WTC11 (cell line): ENCODE measurements at regions not wholly inside any gene's neighbourhood (a gene's known extent, or its start where the extent isn't known, plus 50 kb on each side); places are given as distances from the start of the nearest gene placed in this dataset.

Experiments
- AFF4 ChIP-seq: sonication (generic); formaldehyde crosslinking; IDR thresholded peaks from 2 replicates; pipeline ENCODE4 v1.8.1; 2023; ENCODE audit warnings: mild to moderate bottlenecking, missing genetic modification reagents, borderline replicate concordance
- ATF1 ChIP-seq: sonication (generic); formaldehyde crosslinking; IDR thresholded peaks from 2 replicates; pipeline ENCODE4 v1.8.1; 2023; ENCODE audit warnings: mild to moderate bottlenecking, moderate library complexity, missing genetic modification reagents
- ATF2 ChIP-seq: sonication (generic); formaldehyde crosslinking; IDR thresholded peaks from 2 replicates; pipeline ENCODE4 v1.8.1; 2022; ENCODE audit warnings: low read depth, missing genetic modification reagents, borderline replicate concordance
- CTCF ChIP-seq: fragments of 200-600 bp; IDR thresholded peaks from 2 replicates; pipeline ENCODE4 v1.8.0; 2022; ENCODE audit warnings: antibody characterized with exemption
- E2F5 ChIP-seq: sonication (generic); formaldehyde crosslinking; IDR thresholded peaks from 2 replicates; pipeline ENCODE4 v1.8.1; 2022; ENCODE audit warnings: mild to moderate bottlenecking, moderate library complexity, missing genetic modification reagents
- MAX ChIP-seq: sonication (generic); formaldehyde crosslinking; IDR thresholded peaks from 2 replicates; pipeline ENCODE4 v1.8.0; 2022; ENCODE audit warnings: mild to moderate bottlenecking, missing genetic modification reagents
- TEAD4 ChIP-seq: sonication (generic); formaldehyde crosslinking; IDR thresholded peaks from 2 replicates; pipeline ENCODE4 v1.8.0; 2022; ENCODE audit warnings: mild to moderate bottlenecking, missing genetic modification reagents

GRCh38 chr18:38565513-38565912 is 999.9 kb upstream of the CELF4 start:
- TF ChIP-seq TEAD4 (no peak), CTCF (no peak), ATF1 (CRISPR knock-in tag) (no peak), AFF4 (CRISPR knock-in tag) (no peak), ATF2 (CRISPR knock-in tag) (no peak), E2F5 (CRISPR knock-in tag) (no peak), MAX (CRISPR knock-in tag) (no peak)
